ENCODE measurements at regions not wholly inside any gene's neighbourhood (a gene's known extent, or its start where the extent isn't known, plus 50 kb on each side); places are given as distances from the start of the nearest gene placed in this dataset.

DNA sequence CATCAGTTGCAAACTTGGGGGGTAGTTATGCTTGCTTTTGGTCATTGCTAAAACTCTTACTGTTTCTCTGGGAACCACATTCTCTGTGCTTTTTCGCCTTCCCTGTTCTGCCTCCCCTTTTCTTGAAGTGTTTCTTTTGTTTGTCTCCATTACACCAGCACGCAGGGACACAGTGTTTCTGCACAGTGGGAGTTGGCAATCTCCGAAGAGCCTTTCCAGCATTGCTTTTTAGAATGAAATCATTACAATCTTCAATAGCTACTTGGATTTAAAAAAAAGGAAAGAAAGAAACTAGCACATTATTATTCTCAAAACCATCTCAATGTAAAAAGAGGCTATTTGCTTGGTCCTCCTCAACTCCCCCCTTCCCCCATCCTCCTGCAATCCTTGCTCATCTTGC is 536.7 kb upstream of the MMS22L start:
- peak overlapping the region; percentile 54 for H3K4me2 ChIP-seq
- Mint-ChIP-seq H3K4me3 (peak overlapping the region; percentile 29), H3K27me3 (ENCODE audit: insufficient read depth, low read depth) (no peaks in the 10 kb centered on the region), H3K36me3 (no peaks in the 10 kb centered on the region), H3K4me1 (peaks cover 38% of the 10 kb centered on the region), H3K9me3 (no peaks in the 10 kb centered on the region), H3K27ac (peak overlapping the region; percentile 96)
- no peaks in the 10 kb centered on the region for H3K27me3 ChIP-seq
- H3K9ac ChIP-seq, result no peak overlapping the region
- H4K20me1 ChIP-seq (ENCODE audit: low read depth), result no peaks in the 10 kb centered on the region
- TF ChIP-seq EZH2phosphoT487 (IDR thresholded peaks at IDR 0.05) (no peak), EZH2 (IDR thresholded peaks at IDR 0.05) (no peak)
- TF ChIP-seq, protein P1, sequence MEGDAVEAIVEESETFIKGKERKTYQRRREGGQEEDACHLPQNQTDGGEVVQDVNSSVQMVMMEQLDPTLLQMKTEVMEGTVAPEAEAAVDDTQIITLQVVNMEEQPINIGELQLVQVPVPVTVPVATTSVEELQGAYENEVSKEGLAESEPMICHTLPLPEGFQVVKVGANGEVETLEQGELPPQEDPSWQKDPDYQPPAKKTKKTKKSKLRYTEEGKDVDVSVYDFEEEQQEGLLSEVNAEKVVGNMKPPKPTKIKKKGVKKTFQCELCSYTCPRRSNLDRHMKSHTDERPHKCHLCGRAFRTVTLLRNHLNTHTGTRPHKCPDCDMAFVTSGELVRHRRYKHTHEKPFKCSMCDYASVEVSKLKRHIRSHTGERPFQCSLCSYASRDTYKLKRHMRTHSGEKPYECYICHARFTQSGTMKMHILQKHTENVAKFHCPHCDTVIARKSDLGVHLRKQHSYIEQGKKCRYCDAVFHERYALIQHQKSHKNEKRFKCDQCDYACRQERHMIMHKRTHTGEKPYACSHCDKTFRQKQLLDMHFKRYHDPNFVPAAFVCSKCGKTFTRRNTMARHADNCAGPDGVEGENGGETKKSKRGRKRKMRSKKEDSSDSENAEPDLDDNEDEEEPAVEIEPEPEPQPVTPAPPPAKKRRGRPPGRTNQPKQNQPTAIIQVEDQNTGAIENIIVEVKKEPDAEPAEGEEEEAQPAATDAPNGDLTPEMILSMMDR (IDR thresholded peaks at IDR 0.05), result no peak
- no peaks in the 10 kb centered on the region for H3K9me3 ChIP-seq (ENCODE audit: low read depth)
- no peak overlapping the region for H3K27ac ChIP-seq
- DNase-seq (ENCODE audit: low spot score), result peak; percentile 22
- no peaks in the 10 kb centered on the region for H3K79me2 ChIP-seq (ENCODE audit: low read depth)
- H3K4me3 ChIP-seq, result no peak overlapping the region
- peaks cover 66% of the 10 kb centered on the region for H3K4me1 ChIP-seq
- peak overlapping the region; percentile 87 for H2AFZ ChIP-seq (replicated peaks)
- H3K36me3 ChIP-seq, result no peaks in the 10 kb centered on the region
- H3F3A ChIP-seq (ENCODE audit: low read depth), result no peaks in the 10 kb centered on the region

DNA sequence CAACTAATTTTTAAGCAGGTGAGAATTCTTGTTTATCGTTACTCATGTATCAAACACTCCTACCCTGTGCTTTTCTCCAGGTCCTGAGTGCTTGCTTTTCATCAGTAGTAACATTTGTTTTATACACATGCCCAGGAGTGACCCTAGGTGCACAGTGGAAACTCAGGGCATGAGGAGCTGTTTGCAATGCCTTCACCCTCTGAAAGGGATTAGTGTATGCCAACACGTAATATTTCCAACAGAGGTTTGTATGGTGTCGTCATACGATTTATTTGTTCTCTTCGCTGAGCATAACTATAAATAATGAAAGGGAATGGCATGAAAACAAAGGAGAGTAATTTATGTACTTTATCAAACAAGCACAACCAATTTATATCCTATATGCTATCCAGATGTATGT is 537.4 kb upstream of the MMS22L start:
- Histone ChIP-seq H3F3A (ENCODE audit: low read depth) (no peaks in the 10 kb centered on the region), H3K4me1 (peaks cover 61% of the 10 kb centered on the region), H3K36me3 (no peaks in the 10 kb centered on the region), H3K27me3 (no peaks in the 10 kb centered on the region), H3K9me3 (ENCODE audit: low read depth) (no peaks in the 10 kb centered on the region), H3K79me2 (ENCODE audit: low read depth) (no peaks in the 10 kb centered on the region), H4K20me1 (ENCODE audit: low read depth) (no peaks in the 10 kb centered on the region), H3K4me2 (peak overlapping the region; percentile 54), H3K4me3 (no peak overlapping the region), H3K27ac (no peak overlapping the region), H3K9ac (no peak overlapping the region), H2AFZ (replicated peaks) (peak overlapping the region; percentile 87)
- no peaks in the 10 kb centered on the region for H3K27me3 Mint-ChIP-seq (ENCODE audit: insufficient read depth, low read depth)
- peaks cover 38% of the 10 kb centered on the region for H3K4me1 Mint-ChIP-seq
- H3K27ac Mint-ChIP-seq, result peak overlapping the region; percentile 96
- H3K4me3 Mint-ChIP-seq, result no peak overlapping the region
- H3K9me3 Mint-ChIP-seq, result no peaks in the 10 kb centered on the region
- DNase-seq (ENCODE audit: low spot score), result no peak
- no peaks in the 10 kb centered on the region for H3K36me3 Mint-ChIP-seq
- TF ChIP-seq, protein P1 (IDR thresholded peaks at IDR 0.05), result no peak
- TF ChIP-seq EZH2 (IDR thresholded peaks at IDR 0.05) (no peak), EZH2phosphoT487 (IDR thresholded peaks at IDR 0.05) (no peak)

DNA sequence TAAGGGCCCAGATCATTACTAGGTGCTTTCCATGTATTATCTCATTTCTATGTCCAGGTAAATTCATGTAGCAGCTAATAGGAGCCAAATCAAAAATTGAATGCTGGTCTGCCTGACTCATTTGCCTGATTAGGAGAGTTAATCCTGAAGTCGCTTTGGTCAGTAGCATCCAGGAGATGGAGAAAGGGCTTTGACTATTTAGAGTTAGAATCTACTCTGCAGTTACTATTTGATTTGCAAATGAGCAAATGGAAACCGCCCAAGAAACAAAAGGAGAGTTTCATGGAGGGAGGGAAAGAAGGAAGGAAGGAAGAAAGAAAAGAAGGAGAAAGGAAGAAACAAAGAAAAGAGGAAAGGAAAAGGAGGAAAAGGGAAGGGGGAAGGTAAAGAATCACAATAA is 539.6 kb upstream of the MMS22L start:
- Mint-ChIP-seq H3K27ac (no peak overlapping the region), H3K4me3 (no peak overlapping the region), H3K4me1 (peaks cover 26% of the 10 kb centered on the region), H3K9me3 (peaks cover 2% of the 10 kb centered on the region), H3K36me3 (no peaks in the 10 kb centered on the region), H3K27me3 (ENCODE audit: insufficient read depth, low read depth) (no peaks in the 10 kb centered on the region)
- Histone ChIP-seq H3K4me1 (peaks cover 47% of the 10 kb centered on the region), H3K4me3 (no peak overlapping the region), H3K36me3 (no peaks in the 10 kb centered on the region), H3F3A (ENCODE audit: low read depth) (no peaks in the 10 kb centered on the region), H2AFZ (replicated peaks) (peak overlapping the region; percentile 59), H3K9me3 (ENCODE audit: low read depth) (no peaks in the 10 kb centered on the region), H3K79me2 (ENCODE audit: low read depth) (no peaks in the 10 kb centered on the region), H3K27ac (no peak overlapping the region), H4K20me1 (ENCODE audit: low read depth) (no peaks in the 10 kb centered on the region), H3K4me2 (no peak overlapping the region), H3K9ac (no peak overlapping the region), H3K27me3 (no peaks in the 10 kb centered on the region)
- TF ChIP-seq EZH2phosphoT487 (IDR thresholded peaks at IDR 0.05) (no peak), EZH2 (IDR thresholded peaks at IDR 0.05) (no peak)
- TF ChIP-seq, protein P1 (IDR thresholded peaks at IDR 0.05), result no peak
- no peak for DNase-seq (ENCODE audit: low spot score)

All from neural progenitor cell (in vitro differentiated cells).